Suprapubic skin (tissue), 4 donors: ENCODE measurements at regions not wholly inside any gene's neighbourhood (a gene's known extent, or its start where the extent isn't known, plus 50 kb on each side); places are given as distances from the start of the nearest gene placed in this dataset.
A peak's percentile ranks its signal among the peaks of the same experiment; 100 is the strongest.
"Not testable (repeated sequence)": the region's sequence is repeated elsewhere in the genome, so short reads cannot be mapped to it uniquely, and the experiment has no call there.

ENCODE experiments used
- DNase-seq, 2 donors: peaks; one replicate each; pipeline ENCODE4 v3.0.0-alpha.2; 2019; ENCODE audit warnings: low spot score in 2 of 2
- H3K27ac ChIP-seq: fragments of 200-600 bp; sonication (generic); one replicate; pipeline ENCODE4 v1.5.1; 2019
- H3K27me3 ChIP-seq: fragments of 200-600 bp; sonication (generic); one replicate; pipeline ENCODE4 v1.5.1; 2019
- H3K36me3 ChIP-seq: fragments of 200-600 bp; sonication (generic); one replicate; pipeline ENCODE4 v1.5.1; 2019
- H3K4me1 ChIP-seq: fragments of 200-600 bp; sonication (generic); one replicate; pipeline ENCODE4 v1.5.1; 2019
- H3K4me3 ChIP-seq: fragments of 200-600 bp; sonication (generic); one replicate; pipeline ENCODE4 v1.5.1; 2019; ENCODE audit warnings: mild to moderate bottlenecking
- H3K9me3 ChIP-seq: fragments of 200-600 bp; sonication (generic); one replicate; pipeline ENCODE4 v1.5.1; 2019
- CTCF ChIP-seq, 2 donors: fragments of 200-600 bp in 1 of 2; fragments of 450-650 bp in 1 of 2; sonication (generic) in 1 of 2; IDR thresholded peaks; one replicate each; pipeline ENCODE4 v1.5.1; 2016 to 2019; ENCODE audit warnings: antibody characterized with exemption in 2 of 2, mild to moderate bottlenecking in 1 of 2, moderate library complexity in 1 of 2
- EP300 ChIP-seq: sonication (generic); formaldehyde crosslinking; IDR thresholded peaks from one replicate; pipeline ENCODE4 v1.6.1; 2017; ENCODE audit warnings: antibody characterized with exemption
- POLR2A ChIP-seq, 2 donors: fragments of 450-650 bp; IDR thresholded peaks; one replicate each; pipeline ENCODE4 v1.6.1; 2017; ENCODE audit warnings: antibody characterized with exemption in 2 of 2, mild to moderate bottlenecking in 2 of 2, moderate library complexity in 2 of 2
- POLR2AphosphoS5 ChIP-seq, 3 donors: sonication (generic); formaldehyde crosslinking; IDR thresholded peaks; one replicate each; pipeline ENCODE4 v1.6.1; 2017; ENCODE audit warnings: antibody characterized with exemption in 3 of 3
- WGBS: methylation state at CpG from one replicate; pipeline ENCODE4 v1.1.5; 2018; 5-methylcytosine and 5-hydroxymethylcytosine counted together

GRCh38 chr13:103614761-103615160 lies 548.5 kb upstream of the SLC10A2 start:
- DNase-seq: no peak
- H3K27me3 ChIP-seq: no peaks in the 10 kb centered on the region
- no peak overlapping the region for H3K4me3 ChIP-seq
- no peak overlapping the region for H3K27ac ChIP-seq
- H3K4me1 ChIP-seq: no peaks in the 10 kb centered on the region
- TF ChIP-seq EP300 (no peak), POLR2AphosphoS5 (IDR thresholded peaks at IDR 0.05) (no peak), CTCF (IDR thresholded peaks at IDR 0.05) (no peak)
- H3K36me3 ChIP-seq: no peaks in the 10 kb centered on the region
- no peaks in the 10 kb centered on the region for H3K9me3 ChIP-seq

GRCh38 chr13:103607995-103608394 lies 541.8 kb upstream of the SLC10A2 start:
- WGBS: 71% methylated on average over 1 of the region's 1 CpG
- H3K9me3 ChIP-seq: no peaks in the 10 kb centered on the region
- H3K4me1 ChIP-seq: no peaks in the 10 kb centered on the region
- H3K4me3 ChIP-seq: no peak overlapping the region
- no peaks in the 10 kb centered on the region for H3K36me3 ChIP-seq
- no peak for DNase-seq
- no peaks in the 10 kb centered on the region for H3K27me3 ChIP-seq
- no peak overlapping the region for H3K27ac ChIP-seq
- no peak for TF ChIP-seq POLR2A (IDR thresholded peaks at IDR 0.05)

- no peak for TF ChIP-seq EP300
- TF ChIP-seq POLR2AphosphoS5 (IDR thresholded peaks at IDR 0.05): no peak
- no peak for TF ChIP-seq CTCF (IDR thresholded peaks at IDR 0.05)
- TF ChIP-seq POLR2A (IDR thresholded peaks at IDR 0.05): no peak
- WGBS: 88% methylated on average over 15 of the region's 16 CpGs
- no peak overlapping the region for H3K4me3 ChIP-seq
- DNase-seq: no peak
- H3K36me3 ChIP-seq: no peaks in the 10 kb centered on the region
- H3K27ac ChIP-seq: no peak overlapping the region
- no peaks in the 10 kb centered on the region for H3K9me3 ChIP-seq
- H3K27me3 ChIP-seq: no peaks in the 10 kb centered on the region
- H3K4me1 ChIP-seq: no peaks in the 10 kb centered on the region
These were observed 539.5 kb upstream of the SLC10A2 start for GRCh38 chr13:103605546-103606326.

- not testable (repeated sequence) for H3K27ac ChIP-seq, H3K36me3 ChIP-seq, H3K9me3 ChIP-seq, H3K27me3 ChIP-seq, H3K4me1 ChIP-seq, H3K4me3 ChIP-seq
- peak in 1 of 2 donors; percentile 44 for DNase-seq
- 81% methylated on average over 7 of the region's 26 CpGs for WGBS
These were observed 533.7 kb upstream of the SLC10A2 start for GRCh38 chr13:103599870-103600269.

GRCh38 chr13:103598671-103599070 lies 532.5 kb upstream of the SLC10A2 start:
- no peak overlapping the region for H3K27ac ChIP-seq
- no peak for DNase-seq
- no peaks in the 10 kb centered on the region for H3K4me1 ChIP-seq
- H3K27me3 ChIP-seq: no peaks in the 10 kb centered on the region
- no peak overlapping the region for H3K4me3 ChIP-seq
- H3K36me3 ChIP-seq: no peaks in the 10 kb centered on the region
- TF ChIP-seq EP300: no peak
- no peak for TF ChIP-seq POLR2A (IDR thresholded peaks at IDR 0.05)
- no peak for TF ChIP-seq CTCF (IDR thresholded peaks at IDR 0.05)
- TF ChIP-seq POLR2AphosphoS5 (IDR thresholded peaks at IDR 0.05): no peak
- H3K9me3 ChIP-seq: no peaks in the 10 kb centered on the region

GRCh38 chr13:103573446-103573845 lies 507.2 kb upstream of the SLC10A2 start:
- WGBS: 85% methylated on average over 4 of the region's 4 CpGs
- Histone ChIP-seq H3K27ac (no peak overlapping the region), H3K27me3 (no peaks in the 10 kb centered on the region), H3K4me3 (no peak overlapping the region), H3K36me3 (no peaks in the 10 kb centered on the region), H3K9me3 (peaks cover 6% of the 10 kb centered on the region), H3K4me1 (no peaks in the 10 kb centered on the region)
- TF ChIP-seq EP300 (no peak), CTCF (IDR thresholded peaks at IDR 0.05) (no peak), POLR2A (IDR thresholded peaks at IDR 0.05) (no peak), POLR2AphosphoS5 (IDR thresholded peaks at IDR 0.05) (no peak)
- no peak for DNase-seq
